ENCODE measurements at regions not wholly inside any gene's neighbourhood (a gene's known extent, or its start where the extent isn't known, plus 50 kb on each side); places are given as distances from the start of the nearest gene placed in this dataset.
"Not testable (repeated sequence)": the region's sequence is repeated elsewhere in the genome, so short reads cannot be mapped to it uniquely, and the experiment has no call there.

DNA sequence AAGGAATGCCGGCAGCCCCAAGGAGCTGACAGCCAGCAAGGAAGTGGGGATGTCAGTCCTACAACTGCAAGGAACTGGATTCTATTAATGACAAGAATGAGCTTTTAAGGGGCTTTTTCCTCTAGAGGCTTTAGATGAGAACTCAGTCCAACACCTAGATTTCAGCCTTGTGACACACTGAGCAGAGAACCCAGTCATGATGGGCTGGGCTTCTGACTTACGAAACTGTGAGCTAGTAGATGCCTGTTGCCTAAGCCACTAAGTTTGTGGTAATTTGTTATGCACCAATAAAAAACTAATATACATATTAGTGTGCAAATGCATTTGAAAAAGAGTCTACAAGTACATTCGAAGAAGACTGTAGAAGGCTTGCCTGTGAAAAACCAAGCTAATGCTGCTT is 263.3 kb downstream of the SOX4 start:
- DNase-seq: no peak

DNA sequence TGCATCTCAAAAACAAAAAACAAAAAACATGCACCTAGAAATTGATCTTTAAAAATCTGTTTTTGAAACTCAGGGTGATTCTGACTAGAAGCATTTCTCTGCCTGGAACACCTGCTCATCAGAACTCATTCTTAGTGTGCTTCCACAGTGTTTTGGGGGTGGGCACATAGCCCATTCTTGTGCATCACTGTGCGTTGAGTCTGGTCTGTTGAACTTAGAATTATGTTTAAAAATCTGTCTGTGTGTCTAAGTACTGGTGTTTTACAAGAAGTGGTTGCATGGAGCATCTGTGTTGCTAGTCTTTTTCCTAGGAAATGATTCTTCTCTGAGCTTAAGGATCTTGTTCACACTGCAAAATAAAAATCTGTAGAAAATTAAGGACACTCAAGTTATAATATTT is 264.5 kb downstream of the SOX4 start:
- DNase-seq: no peak

DNA sequence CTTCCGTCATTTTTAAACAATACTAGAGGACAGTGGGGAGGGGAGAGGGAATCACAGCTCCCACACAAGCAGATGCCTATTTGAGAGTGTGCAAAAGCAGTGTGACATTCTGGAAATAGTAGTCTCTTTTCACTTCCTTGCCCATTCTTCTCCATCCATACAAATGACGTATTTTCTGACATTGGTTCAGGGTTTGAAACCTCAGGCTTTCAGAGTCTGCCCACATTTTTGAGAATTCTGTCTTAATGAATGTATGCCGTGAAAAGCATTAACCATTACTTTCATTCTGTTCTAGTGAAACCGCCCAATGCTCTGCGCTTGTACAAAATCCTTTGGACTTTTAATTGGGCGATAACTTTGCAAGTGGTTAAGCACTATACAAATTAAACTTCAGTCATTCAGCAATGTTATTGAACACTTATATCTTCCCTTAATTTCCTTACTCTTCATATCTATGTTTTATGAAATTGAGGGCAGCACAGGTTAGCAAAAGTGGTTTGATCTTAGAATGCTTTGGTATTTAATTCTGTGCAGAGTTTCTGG is 265.7 kb downstream of the SOX4 start:
- DNase-seq: no peak

DNA sequence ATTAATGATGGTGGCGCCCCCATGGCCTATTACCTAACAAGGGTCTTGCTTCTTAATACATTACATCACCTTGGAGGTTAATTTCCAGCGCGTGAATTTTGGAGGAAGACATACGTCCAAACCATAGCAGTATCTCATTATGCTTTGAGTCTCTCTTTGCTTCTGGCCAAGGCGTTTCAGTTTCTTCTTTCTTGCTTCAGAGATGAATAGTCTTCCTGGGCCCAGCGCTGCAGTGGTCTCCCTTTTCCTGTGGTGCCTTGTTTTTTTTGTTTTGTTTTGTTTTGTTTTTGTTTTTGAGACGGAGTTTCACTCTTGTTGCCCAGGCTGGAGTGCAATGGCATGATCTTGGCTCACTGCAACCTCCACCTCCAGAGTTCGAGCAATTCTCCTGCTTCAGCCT is 268.4 kb downstream of the SOX4 start:
- DNase-seq: no peak

DNA sequence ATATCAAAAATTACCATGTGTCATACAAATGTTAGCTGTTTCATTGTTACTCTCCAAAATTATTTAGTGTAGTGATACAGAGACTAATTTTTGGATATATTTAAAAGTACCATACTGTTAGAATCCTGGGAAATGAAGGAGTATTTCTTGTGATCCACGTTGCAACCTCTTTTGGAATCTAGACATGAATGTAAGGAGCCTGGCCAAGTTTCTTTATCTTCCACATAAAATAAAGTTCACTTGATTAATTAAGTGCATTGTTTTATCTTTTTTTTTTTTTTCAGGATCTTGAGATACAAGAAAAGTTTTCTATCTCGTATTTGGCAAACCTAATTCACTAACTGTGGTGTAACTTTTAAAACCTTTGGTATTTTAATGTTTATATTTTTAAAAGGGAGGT is 270.7 kb downstream of the SOX4 start:
- no peak for DNase-seq

DNA sequence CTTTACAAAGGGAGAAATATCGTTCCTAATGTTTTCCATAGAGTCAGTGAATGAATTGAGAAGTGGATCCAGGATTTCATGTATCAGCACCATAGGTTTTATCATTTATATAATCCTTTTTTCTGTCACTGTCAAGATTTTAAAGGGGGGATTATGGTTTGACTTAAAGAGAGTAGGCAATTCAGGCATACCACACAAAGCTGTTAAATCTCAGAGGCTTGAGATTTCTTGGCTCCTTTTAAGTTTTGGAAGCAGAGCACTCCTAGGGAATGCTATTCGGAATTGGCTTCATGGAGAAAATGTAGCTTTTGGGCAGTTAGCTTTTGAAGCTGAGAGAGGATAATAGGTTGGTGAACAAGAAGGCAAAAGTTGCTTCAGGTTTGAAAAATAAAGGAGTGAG is 274.7 kb downstream of the SOX4 start:
- no peak for DNase-seq

DNA sequence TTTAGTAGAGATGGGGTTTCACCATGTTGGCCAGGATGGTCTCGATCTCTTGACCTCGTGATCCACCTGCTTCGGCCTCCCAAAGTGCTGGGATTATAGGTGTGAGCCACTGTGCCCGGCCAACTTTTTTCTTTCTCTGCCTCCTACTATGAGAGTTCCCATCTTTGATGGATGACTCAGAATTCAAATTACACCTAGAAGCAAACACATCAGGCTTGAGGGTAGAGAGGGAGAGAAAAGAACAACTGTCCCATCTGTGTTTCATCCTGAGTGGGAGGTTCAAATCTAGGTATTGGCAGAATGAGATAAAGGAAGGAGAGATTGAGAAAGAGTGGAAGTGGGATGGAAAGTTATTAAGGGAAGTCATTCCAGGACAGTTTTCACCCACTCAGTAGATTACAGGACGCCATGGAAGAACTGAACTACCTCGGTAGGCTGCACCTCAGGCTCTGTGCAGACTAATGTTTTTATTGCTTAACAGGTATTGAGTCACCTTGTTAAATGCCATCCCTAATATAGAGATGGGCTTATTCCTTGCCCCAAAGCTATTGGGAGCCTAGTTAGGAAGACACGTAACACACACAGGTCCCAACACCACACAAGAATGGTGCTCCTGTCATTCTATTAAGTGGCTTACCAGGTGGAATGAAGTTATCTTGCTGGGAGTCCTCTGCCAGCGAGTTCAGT is 275.7 kb downstream of the SOX4 start:
- no peak for DNase-seq

DNA sequence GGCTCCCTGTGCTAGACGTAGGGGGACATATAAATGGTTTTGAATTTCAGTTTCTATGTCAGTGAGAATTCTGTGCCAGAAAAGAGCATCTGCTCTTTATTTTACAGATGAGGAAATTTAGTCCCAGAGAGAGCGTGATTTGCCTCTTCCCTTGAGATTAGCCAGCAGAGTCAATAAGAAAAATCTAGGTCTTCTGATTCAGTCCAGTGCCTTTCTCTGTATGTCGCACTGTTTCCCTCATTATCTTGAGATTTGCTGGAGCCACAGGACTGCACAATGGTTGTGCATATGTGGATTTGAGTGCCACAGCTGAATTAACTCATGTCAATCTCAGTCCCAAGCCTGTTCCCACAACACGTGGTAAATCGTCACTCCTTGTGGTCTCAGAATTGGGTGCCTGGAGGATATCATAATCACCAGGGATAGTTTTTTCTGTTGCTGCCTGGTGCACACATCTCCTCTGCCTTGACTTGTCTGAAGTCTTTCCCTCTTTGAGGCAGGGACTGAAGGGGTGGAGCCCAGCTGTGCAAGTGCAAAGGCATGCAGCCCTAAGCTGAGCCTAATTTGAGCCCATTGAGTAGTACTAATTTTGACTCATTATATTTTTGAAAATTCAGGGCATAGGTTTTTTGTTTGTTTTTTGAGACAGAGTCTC is 276.7 kb downstream of the SOX4 start:
- DNase-seq: no peak

DNA sequence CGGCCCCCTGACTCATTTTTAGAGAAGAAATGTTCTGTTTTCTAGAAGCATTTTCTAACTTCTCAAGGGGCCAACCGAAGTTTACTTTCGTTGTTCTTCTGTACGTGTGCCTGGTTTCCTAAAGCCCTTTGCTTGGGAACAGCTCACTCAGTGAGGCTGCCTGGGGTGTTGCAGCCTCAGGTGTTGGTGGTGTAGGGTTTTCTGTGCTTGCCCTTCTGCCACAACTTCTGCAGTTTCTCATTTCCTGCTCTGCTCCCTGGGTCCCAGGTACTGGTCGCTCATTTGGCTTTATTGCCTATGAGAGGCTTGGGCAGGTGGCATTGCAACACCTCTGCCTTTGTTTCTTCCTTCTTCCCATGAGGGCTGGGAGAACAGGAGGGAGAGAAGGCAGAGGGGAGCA is 278.3 kb downstream of the SOX4 start:
- DNase-seq: no peak

DNA sequence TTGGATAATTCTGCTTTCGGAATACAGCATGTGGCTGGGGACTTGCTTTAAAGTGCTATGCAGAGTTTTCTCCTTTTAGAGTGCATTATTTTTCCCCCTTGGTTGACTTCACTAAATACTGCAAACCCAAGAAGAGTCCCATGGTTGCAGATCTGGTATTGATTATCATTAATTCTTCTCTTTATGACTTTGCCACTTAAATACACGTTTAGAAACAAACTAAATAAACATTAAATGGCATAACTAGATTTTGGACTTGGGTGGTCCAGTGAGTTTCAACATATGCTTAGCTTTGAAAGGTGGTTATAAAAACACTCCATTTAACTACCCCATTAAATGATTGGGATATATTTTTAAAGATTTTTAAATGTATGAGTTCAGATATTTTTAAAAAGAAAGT is 279.2 kb downstream of the SOX4 start:
- DNase-seq: no peak

DNA sequence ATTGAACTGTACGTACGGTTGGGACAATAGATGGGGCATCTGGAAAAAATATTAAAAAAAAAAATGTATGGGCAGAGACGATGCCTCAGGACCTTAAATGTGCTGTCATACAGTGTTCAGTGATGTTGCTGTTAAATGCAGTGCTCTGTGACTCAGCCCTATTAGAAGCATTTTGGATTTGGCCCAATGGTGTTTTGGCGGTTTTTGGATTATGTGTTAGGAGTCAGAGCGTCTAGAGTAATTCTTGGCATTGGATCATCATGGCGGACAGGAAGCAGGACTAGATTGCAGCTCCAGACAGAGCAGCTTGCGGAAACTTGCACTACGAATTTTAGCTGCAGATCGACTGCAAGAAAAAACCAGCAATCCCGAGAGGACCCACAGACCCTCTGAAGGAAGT is 280.0 kb downstream of the SOX4 start:
- no peak for DNase-seq

DNA sequence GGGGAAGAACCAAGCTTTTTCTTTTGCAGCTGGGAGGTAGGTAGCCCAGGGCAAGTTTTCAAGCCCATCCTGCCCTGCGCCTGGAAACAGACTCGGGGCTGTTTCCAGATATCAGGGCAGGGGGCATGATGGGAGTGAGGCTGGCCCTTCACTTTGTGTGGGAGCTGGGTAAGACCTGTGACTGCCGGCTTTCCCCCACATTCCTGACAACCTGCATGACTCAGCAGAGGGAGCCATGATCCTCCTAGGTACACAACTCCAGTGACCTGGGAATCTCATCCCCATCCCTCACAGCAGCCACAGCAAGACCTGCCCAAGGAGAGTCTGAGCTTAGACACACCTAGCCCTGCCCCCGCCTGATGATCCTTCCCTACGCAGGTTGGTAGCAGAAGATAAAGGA is 280.8 kb downstream of the SOX4 start:
- DNase-seq: no peak

DNA sequence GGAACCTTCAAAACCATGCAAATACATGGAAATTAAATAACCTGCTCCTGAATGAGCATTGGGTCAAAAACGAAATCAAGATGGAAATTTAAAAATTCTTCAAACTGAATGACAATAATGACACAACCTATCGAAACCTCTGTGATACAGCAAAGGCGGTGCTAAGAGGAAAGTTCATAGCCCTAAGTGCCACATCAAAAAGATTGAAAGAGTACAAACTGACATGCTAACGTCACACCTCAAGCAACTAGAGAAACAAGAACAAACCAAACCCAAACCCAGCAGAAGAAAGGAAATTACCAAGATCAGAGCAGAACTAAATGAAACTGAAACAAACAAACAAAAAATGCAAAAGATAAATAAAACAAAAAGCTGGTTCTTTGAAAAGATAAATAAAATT is 283.5 kb downstream of the SOX4 start:
- DNase-seq: not testable (repeated sequence)

DNA sequence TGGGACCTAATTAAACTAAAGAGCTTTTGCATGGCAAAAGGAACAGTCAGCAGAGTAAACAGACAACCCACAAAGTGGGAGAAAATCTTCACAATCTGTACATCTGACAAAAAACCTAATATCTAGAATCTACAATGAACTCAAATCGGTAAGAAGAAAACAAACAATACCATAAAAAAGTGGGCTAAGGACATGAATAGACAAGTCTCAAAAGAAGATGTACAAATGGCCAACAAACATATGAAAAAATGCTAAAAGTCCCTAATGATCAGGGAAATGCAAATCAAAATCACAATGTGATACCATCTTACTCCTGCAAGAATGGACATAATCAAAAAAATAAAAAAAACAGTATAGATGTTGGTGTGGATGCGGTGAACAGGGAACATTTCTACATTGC is 286.7 kb downstream of the SOX4 start:
- not testable (repeated sequence) for DNase-seq

DNA sequence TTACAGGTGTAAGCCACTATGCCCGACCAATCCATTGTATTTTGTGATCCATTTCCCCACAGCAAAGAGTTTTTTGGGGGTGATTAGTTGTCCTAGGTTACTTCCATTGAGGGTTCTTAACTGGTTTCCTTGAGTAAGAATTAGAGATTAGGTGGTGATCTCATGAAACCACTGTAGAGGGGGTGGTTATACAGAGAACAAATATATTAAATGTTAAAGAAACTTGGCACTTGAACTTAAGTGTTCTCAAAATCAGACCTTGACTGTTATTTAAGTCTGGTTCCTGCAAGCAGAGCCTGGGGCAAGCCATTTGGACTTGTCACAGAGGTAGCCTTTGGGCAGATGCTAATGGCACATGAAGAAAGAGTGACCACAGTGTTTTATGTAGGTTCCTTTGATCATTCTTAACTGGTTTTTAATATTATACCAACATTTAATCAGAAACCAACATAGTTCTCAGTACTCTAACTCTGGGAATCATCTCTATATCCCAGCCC is 288.5 kb downstream of the SOX4 start:
- DNase-seq: no peak

DNA sequence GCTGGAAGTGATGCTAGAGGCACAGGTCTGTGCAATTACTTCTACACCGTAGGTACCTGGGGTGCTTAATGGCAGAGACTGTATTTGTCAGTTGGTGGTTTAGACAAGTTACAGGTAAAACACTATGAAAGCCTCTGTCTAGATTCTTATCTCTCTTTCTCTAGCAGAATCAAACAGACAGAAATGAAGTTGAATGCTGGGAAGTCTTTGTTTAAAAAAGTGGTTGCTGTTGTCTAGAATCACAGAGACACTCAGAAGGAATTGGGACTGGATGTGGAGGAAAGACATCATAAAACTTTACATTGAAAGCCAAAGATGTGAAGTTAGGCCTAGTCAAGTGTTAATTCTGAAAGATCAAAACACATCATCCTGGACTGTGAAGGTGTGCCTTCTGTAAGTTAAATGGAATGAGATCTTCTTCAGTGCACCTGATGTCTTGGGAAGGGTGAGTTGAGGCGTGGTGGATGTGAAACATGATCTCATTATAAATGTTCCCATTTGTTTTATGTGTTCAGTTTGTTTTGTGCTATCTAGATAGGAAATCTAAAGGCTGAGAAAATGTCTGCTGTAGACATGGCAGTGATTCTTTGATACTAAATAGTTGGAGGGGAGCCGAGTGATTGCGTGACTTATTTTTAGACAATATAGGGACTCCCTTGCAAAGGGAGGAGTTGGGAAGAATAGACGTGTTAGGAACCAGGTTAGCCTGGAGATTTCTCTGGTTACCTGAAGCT is 290.2 kb downstream of the SOX4 start:
- no peak for DNase-seq

DNA sequence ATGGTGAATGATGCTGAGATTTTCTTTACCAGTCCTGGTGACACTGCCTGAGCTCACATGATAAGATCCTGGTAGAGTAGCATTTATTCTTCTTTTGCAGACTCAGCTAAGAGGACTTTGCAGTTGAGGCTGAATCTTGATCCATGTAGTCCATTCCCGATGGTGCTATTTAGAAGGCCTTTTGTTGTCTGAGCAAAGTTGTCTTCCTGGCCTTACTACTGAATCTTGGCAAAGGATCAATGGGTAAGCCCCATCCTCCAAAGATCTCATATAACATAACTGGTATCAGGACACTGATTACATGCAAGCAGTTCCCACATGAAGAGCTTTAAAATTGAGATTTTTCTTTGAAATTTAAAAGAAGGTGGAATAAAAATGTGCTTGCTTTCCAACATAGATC is 291.6 kb downstream of the SOX4 start:
- DNase-seq: no peak

DNA sequence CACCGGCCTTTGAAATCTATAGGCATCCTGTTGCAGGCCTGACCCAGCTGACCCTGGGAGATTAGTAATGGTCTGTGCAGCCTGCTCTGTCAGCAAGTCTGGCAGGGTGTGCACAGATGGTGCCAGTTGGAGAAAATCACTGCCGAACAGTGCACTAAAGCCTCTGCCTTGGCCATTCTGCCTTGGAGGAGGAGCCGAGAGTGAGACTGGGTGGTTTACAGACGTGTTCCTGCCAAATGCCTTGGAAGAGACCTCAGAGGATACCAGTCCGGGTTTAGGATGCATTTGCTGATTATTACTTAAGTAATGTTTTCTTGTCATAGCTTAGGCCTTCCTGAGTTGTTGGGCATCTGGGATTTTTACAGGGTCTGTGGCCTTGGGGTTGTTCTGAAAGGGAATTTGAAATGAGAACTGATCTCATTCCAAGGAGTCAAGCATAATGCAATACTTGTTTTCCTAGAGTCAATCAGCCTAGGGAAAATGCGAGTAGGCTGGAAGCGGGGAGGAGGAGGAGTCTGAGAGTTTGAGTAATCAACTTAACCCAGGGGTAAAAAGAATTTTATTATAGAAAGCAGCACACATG is 292.1 kb downstream of the SOX4 start:
- DNase-seq: no peak

DNA sequence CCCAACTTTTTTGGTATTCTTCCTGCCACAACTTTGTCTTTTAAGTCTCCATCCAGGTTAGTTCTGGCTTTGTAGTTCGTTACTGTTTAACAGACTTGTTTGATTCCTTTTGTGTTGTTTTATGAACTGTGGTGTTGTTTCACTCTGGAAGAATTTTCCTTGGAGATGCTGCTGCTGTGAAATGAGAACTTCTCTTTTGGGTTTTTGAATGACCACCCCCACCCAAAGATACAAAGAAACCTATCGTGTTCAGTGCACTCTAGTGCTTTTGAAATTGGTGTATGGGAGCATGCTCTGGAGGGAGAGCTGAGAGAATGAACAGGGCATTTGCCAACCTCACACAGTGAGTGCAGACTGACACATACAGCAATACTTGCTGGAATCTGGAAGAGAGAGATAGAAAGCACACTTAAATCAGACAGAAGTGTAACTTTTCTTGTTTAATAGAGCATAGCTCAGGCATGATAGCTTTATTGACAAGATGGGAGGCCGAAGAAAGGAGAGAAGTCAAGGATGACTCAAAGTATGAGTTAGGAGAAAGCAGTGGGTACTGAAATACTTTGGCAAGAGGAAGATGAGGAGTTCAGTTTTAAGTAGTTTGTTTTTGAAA is 293.1 kb downstream of the SOX4 start:
- no peak for DNase-seq

DNA sequence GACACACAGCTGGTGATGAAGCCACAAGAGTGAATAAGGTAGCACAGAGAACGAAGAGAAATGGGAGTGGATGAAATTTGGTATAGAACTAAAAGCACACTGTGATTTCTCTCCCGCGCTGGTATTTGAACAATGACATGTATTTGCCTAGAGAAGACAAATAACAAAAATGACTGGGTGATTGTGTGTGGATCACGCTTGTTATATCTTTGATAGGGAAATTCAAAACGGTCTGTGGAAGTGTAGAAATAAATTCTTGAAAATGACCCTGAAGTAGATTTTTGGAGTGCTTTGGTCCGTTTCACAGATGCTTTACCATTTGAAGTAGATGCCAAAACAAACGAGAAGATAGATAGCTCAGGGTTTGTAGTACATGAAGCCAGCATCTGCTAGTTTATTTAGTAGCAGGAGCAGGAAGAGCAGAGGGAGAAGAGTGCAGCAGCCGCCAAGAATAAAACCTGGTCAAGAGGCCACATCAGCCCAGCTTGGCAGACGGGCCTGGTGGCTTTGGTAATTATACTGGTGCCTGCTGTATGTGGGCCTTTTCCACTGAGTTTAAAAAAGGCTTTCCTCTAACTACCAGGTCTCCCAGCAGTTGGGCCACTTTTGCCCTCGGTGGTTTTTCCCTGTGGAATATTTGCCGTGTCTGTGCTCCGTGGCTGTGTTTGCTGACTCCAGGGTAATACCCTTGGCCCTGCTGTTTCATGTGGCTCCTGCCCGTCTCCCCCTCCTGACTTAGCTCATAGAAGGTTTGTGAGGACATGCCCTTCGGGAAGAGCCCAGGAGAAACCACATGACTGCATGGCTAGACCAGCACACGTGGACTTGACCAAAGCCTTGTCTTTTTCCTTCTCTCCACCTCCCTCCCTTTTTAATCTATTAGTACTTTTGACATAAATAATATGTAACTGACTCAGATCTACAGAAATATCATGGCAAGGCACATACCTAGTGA is 294.0 kb downstream of the SOX4 start:
- DNase-seq: no peak

DNA sequence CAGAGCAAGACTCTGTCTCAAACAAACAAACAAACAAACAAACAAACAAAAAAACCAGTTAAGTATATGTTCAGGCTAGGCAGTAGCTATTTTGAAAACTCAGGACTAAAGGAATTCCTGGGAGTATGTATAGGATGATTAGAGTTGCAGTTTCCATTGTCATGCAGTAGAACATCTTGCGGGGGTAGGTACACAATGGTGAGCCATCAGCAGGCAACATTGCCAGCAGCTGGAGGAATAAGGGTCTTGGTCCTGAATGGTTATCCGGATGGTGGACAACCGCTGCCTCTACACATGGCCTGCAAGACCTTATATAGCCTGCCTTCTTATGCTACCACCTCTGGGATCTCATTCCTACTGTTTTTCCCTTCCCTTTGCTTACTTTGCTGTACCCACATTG is 297.5 kb downstream of the SOX4 start:
- no peak for DNase-seq

DNA sequence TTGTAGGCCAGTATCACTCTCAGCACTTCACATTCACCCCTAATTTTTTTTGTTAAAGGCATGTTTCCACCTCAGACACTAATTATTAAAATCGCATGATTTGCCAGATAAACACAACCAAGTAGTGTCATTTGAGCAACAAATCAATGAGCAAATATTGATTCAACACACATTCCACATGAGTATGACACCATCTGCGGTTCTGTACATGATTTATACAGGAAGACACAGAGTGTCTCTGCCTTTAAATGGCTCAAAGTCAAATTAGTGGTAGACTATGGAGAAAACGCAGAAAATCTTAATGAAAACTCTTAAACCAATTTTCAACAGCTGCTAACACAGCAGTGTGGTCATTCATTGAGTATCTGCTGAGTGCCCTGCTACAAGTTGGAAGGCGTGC is 300.2 kb downstream of the SOX4 start:
- no peak for DNase-seq
